Left lung (tissue), 4 donors: ENCODE measurements at regions not wholly inside any gene's neighbourhood (a gene's known extent, or its start where the extent isn't known, plus 50 kb on each side); places are given as distances from the start of the nearest gene placed in this dataset.

Experiments used
- ATAC-seq: fragments of 200-7000 bp; cut with Tn5 transposase; one replicate; pipeline ENCODE4 v1.9.1; 2020; ENCODE audit warnings: moderate library complexity
- DNase-seq, 4 donors: peaks; one replicate each; pipeline ENCODE4 v3.0.0-alpha.2; 2013 to 2020
- H3K27ac ChIP-seq, 2 donors: fragments of 200-600 bp; sonication (generic) in 1 of 2; one replicate each; pipeline versions ENCODE4 v1.5.0 to v1.8.0; 2020 to 2021
- H3K27me3 ChIP-seq, 2 donors: fragments of 200-600 bp; sonication (generic) in 1 of 2; one replicate each; pipeline versions ENCODE4 v1.5.0 to v1.8.0; 2020 to 2021
- H3K36me3 ChIP-seq, 2 donors: fragments of 200-600 bp; sonication (generic) in 1 of 2; one replicate each; pipeline versions ENCODE4 v1.5.0 to v1.8.0; 2020 to 2021
- H3K4me1 ChIP-seq, 2 donors: fragments of 200-600 bp; one replicate each; pipeline ENCODE4 v1.8.0; 2021
- H3K4me3 ChIP-seq, 2 donors: fragments of 200-600 bp; sonication (generic) in 1 of 2; one replicate each; pipeline versions ENCODE4 v1.5.0 to v1.8.0; 2020 to 2021; ENCODE audit warnings: mild to moderate bottlenecking in 1 of 2
- H3K9me3 ChIP-seq, 2 donors: fragments of 200-600 bp; sonication (generic) in 1 of 2; one replicate each; pipeline versions ENCODE4 v1.5.0 to v1.8.0; 2020 to 2021
- intact Hi-C, 2 donors: fragments of 100-400 bp; cut with DNase I; formaldehyde crosslinking; loops; one replicate each; pipeline versions ENCODE4 v1.11.2 to v1.14.2; 2022
- TF ChIP-seq, protein P1 (sequence below), 2 donors: fragments of 200-600 bp; sonication (generic) in 1 of 2; IDR thresholded peaks; one replicate each; pipeline versions ENCODE4 v1.5.0 to v1.8.0; 2021; ENCODE audit warnings: antibody characterized with exemption in 2 of 2
- donor health status: DM: no; HTN: yes; CAD: no.
- donor health status: DM: no; HTN: no; CAD: no.

DNA sequence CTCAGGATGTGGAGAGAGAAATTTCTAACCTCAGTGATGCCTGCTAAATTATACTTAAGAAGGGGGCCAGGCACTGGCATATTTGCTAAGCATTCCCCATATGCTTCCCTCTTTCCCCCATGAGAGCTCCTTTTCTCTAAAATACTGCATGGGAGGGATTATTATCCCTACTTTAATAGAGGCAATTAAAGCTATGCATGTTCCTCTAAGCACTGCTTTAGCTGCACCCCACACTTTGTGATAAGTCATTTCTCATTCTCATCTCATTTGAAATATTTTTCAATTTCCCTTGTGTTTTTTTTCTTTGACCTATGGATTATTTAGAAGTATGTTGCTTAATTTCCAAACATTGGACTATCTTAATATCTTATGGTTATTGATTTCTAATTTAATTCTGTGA is 72.1 kb upstream of the CIBAR2 start:
- ATAC-seq (no peak), DNase-seq (no peak)
- Histone ChIP-seq H3K27ac (no peak overlapping the region), H3K4me1 (peaks cover 0 to 3% of the 10 kb centered on the region in 2 donors), H3K4me3 (no peak overlapping the region), H3K36me3 (peaks cover 0 to 5% of the 10 kb centered on the region in 2 donors), H3K27me3 (no peaks in the 10 kb centered on the region), H3K9me3 (peaks cover 5 to 19% of the 10 kb centered on the region in 2 donors)
- TF ChIP-seq, protein P1, sequence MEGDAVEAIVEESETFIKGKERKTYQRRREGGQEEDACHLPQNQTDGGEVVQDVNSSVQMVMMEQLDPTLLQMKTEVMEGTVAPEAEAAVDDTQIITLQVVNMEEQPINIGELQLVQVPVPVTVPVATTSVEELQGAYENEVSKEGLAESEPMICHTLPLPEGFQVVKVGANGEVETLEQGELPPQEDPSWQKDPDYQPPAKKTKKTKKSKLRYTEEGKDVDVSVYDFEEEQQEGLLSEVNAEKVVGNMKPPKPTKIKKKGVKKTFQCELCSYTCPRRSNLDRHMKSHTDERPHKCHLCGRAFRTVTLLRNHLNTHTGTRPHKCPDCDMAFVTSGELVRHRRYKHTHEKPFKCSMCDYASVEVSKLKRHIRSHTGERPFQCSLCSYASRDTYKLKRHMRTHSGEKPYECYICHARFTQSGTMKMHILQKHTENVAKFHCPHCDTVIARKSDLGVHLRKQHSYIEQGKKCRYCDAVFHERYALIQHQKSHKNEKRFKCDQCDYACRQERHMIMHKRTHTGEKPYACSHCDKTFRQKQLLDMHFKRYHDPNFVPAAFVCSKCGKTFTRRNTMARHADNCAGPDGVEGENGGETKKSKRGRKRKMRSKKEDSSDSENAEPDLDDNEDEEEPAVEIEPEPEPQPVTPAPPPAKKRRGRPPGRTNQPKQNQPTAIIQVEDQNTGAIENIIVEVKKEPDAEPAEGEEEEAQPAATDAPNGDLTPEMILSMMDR (IDR thresholded peaks at IDR 0.05): no peak
- intact Hi-C loops: no loop called here

DNA sequence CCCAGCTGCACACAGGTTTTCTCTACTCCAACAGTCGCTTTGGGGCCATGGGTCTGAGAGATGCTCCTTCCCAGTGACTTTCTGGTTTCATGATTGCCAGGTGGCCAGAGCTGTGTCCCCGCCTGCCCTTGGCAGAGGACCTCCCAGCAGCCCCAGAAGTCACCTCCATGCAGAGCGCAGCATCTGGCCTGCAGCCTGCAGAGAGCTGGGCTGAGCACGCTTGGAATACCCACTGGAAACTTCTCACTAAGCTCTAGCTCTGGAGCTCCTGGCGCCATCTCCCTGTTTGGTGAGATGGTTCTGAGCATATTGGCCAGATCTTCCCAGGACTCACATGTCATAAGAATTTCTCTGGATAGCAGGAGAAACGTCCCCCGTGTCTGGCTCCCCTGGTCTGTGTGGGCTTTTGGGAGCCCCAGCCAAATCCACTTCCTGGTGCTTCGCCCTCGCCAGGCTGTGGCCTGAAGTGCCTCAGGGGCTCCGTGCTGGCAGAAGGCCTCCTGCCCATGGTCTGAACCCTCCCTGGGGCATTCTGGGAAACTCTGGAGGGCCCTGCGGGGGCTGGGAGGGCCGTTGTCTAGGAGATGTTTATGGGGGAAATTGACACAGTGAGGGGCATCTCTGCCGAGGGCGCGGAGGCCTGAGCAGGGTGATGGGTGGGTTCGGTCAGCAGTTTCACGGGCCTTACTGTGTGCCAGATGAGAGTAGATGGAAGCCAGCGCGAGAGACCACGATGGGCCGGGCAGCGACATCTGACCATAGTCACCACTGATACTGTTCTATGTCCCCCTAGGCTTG is 73.2 kb upstream of the CIBAR2 start:
- DNase-seq (no peak), ATAC-seq (no peak)
- peaks cover 5 to 24% of the 10 kb centered on the region in 2 donors for H3K9me3 ChIP-seq
- H3K4me3 ChIP-seq: no peak overlapping the region
- peaks cover 0 to 5% of the 10 kb centered on the region in 2 donors for H3K36me3 ChIP-seq
- no peak overlapping the region for H3K27ac ChIP-seq
- TF ChIP-seq, protein P1 (IDR thresholded peaks at IDR 0.05): no peak
- no peaks in the 10 kb centered on the region for H3K27me3 ChIP-seq
- intact Hi-C loops: no loop called here
- no peaks in the 10 kb centered on the region for H3K4me1 ChIP-seq

DNA sequence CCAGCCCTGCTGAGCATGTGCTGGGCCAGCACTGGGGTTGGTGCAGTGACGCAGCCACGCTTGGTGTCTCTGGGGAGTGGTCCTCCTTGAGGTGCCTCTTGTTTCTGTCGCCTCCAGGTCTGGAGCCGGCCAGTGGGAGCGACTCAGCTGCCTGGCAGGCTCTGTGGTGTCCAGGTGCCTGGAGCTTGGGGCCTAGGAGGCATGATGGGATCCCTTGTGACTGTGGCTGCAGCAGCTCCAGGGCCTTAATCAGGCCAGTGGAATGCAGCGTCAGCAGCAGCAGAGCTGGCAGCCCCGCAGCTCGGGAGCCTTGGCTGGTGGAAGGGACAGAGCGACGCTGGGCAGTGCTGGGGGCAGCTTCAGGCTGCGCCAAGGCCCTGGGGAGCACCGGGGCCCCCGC is 74.7 kb upstream of the CIBAR2 start:
- Histone ChIP-seq H3K36me3 (peaks cover 0 to 5% of the 10 kb centered on the region in 2 donors), H3K27me3 (no peaks in the 10 kb centered on the region), H3K4me3 (no peak overlapping the region), H3K4me1 (no peaks in the 10 kb centered on the region), H3K27ac (no peak overlapping the region), H3K9me3 (peaks cover 5 to 24% of the 10 kb centered on the region in 2 donors)
- intact Hi-C loops: no loop called here
- ATAC-seq (peak; percentile 44), DNase-seq (peak in 2 of 4 donors; percentile 60 to 69)
- TF ChIP-seq, protein P1 (IDR thresholded peaks at IDR 0.05): no peak

DNA sequence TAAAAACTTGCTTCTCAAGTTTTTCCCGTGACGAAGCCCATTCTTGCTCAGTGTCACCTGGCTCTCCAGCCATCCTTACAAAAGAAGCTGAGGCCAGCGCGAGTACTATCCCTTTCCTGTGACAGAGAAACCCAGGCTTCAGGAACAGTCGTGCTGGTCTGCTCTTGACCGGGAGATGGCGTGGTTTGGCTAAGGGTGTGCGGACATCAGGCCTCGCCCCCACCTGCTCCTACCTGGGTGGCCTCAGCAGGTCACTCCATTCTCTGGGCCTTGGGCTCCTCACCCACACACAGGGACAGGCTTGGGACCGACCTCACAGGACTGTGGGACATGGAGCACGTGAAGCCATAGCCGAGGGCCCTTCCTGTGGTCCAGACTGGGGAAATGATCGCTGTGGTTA is 75.2 kb upstream of the CIBAR2 start:
- Histone ChIP-seq H3K27me3 (no peaks in the 10 kb centered on the region), H3K4me3 (no peak overlapping the region), H3K27ac (no peak overlapping the region), H3K9me3 (peaks cover 5 to 24% of the 10 kb centered on the region in 2 donors), H3K36me3 (peaks cover 0 to 5% of the 10 kb centered on the region in 2 donors), H3K4me1 (no peaks in the 10 kb centered on the region)
- intact Hi-C loops: no loop called here
- DNase-seq: peak in 1 of 4 donors; percentile 59
- ATAC-seq: peak; percentile 14
- TF ChIP-seq, protein P1 (IDR thresholded peaks at IDR 0.05): no peak

DNA sequence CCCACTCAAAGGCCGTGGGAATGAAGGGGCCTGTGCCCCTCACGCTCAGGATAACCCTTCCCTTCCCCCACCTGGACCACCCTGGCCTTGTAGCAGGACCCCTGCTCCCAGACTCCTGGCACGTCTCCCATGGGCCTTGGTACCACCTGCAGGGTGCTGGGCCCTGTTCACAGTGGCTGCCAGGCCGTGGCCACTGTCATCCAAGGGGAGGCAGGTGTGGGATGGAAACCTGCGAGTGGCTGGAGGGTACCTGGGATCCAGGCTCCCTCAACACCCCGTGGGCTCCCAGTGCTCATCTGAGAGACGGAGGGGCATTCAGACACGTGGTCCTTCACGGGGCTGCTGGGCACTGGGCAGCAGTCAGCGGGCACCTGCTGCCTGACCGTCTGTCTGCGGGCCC is 75.6 kb upstream of the CIBAR2 start:
- no peak for ATAC-seq
- H3K4me3 ChIP-seq: no peak overlapping the region
- DNase-seq: peak in 1 of 4 donors; percentile 61
- peaks cover 0 to 5% of the 10 kb centered on the region in 2 donors for H3K36me3 ChIP-seq
- H3K4me1 ChIP-seq: no peaks in the 10 kb centered on the region
- intact Hi-C loops: no loop called here
- H3K9me3 ChIP-seq: peaks cover 5 to 24% of the 10 kb centered on the region in 2 donors
- no peak overlapping the region for H3K27ac ChIP-seq
- TF ChIP-seq, protein P1 (IDR thresholded peaks at IDR 0.05): no peak
- no peaks in the 10 kb centered on the region for H3K27me3 ChIP-seq
